HG02981 (cell line): ENCODE measurements at regions not wholly inside any gene's neighbourhood (a gene's known extent, or its start where the extent isn't known, plus 50 kb on each side); places are given as distances from the start of the nearest gene placed in this dataset.
"Not testable (repeated sequence)": the region's sequence is repeated elsewhere in the genome, so short reads cannot be mapped to it uniquely, and the experiment has no call there.

Experiments
- ATAC-seq: cut with Tn5 transposase; IDR thresholded peaks from one replicate; pipeline ENCODE4 v1.9.1; 2021; ENCODE audit warnings: mild to moderate bottlenecking, moderate library complexity; ENCODE audit not compliant: unreplicated experiment

- ATAC-seq, result no peak
Observed at GRCh38 chr11:21625982-21626381, 566.9 kb upstream of the ANO5 start.

GRCh38 chr11:21628641-21629040, 564.2 kb upstream of the ANO5 start:
- ATAC-seq, result no peak

DNA sequence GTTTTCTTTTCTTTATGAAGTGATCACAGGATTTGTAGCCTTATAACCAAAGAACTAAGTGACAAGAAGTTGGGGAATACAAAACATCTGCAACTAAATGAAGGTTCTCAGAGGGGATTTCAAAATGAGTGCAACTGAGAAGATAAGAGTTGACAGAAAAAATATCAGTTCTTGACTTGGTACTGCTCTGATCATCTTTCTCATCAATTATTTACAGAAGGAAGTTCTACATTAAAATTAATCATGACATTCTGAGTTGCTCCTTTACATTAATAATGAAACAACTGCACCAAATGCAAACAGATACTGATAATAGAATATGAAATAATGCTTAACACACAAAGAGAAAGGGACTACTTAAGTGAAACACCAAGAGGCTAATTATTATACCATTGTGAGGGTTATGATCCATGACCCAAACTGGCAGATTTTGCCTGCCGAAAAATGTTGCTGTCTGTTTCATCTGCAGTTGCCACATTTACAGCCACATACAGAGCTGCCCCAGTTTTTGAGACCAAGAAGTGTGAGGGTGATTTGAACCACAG, 561.9 kb upstream of the ANO5 start:
- peak; percentile 59 for ATAC-seq

- no peak for ATAC-seq
Observed at GRCh38 chr11:21631991-21632390, 560.9 kb upstream of the ANO5 start.

DNA sequence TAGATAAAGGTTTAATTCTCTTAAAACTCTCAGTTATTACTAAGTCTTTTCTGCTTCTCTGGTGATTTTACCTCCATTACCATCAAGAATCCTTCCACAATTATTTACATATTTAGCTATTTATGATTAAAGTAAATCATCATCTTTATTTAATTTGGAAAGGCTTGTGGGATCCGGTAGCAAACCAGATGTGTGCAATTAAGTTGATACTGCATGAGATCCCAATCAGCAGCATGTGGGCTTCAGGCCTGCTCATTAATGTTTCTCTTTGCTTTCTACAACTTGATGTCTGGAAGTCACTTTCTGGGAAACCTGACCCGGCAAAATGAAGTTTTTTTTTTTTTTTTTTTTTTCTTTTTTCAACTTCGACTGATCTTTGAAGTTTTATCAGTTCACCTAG, 558.4 kb upstream of the ANO5 start:
- ATAC-seq, result no peak

GRCh38 chr11:21634956-21635355, 557.9 kb upstream of the ANO5 start:
- ATAC-seq, result no peak

DNA sequence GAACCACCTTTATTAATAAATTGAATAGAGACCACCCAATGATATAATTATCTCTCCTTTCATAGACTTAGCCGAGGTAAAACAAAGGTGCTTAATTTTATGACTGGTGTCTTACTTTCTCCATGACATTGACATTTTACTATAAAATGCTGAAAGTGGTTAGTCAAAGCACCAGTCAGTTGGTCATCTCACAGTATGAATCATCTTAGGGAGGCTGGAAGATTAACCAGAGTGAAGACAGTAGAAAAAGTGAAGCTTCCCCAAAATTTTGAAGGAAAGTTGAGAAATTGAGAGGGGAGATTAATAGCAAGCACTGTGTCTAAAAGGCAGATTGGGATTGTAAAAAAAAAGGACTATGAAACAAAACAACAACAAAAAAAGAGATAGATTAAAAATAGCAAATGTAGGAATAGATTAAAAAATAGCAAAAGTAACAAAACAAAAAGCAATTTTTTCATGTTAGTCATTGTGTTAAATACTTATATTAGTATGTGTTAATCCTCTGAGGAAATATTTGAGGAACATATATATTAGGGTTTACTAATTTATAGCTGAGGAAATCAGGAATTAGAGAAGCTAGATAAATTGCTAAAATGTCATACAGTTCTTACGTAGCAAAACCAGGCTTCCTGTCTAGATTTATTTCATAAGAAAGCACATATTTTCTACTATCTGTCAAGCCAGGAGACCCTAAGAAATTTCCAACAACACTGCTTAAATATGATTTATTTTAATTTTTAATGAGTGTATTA, 557.3 kb upstream of the ANO5 start:
- peak; percentile 66 for ATAC-seq

GRCh38 chr11:21636561-21636960, 556.3 kb upstream of the ANO5 start:
- no peak for ATAC-seq

- ATAC-seq, result peak; percentile 52
Observed at GRCh38 chr11:21640491-21640890, 552.4 kb upstream of the ANO5 start.

- ATAC-seq, result no peak
Observed at GRCh38 chr11:21641869-21642268, 551.0 kb upstream of the ANO5 start.

DNA sequence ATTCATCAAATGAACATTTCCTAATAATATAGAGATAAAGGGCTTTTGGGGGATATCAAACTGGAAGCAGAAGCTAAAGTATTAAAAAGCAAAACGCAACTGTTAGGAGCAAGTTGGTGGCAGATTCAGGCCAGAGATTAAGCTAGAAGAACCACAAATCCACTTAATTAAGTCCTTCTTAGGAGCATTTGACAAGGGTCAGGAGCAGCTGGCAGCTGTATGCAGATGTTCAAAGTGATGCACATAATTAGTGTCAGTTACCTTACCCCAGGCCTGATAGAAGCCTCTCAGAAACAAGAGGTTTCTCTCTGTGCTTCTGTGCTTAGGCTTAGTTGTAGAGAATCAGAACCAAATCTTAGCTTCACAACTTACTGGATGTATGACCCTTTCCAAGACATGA, 546.5 kb upstream of the ANO5 start:
- ATAC-seq, result no peak

GRCh38 chr11:21650961-21651360, 541.9 kb upstream of the ANO5 start:
- no peak for ATAC-seq

- ATAC-seq, result no peak
Observed at GRCh38 chr11:21653951-21654421, 538.9 kb upstream of the ANO5 start.

DNA sequence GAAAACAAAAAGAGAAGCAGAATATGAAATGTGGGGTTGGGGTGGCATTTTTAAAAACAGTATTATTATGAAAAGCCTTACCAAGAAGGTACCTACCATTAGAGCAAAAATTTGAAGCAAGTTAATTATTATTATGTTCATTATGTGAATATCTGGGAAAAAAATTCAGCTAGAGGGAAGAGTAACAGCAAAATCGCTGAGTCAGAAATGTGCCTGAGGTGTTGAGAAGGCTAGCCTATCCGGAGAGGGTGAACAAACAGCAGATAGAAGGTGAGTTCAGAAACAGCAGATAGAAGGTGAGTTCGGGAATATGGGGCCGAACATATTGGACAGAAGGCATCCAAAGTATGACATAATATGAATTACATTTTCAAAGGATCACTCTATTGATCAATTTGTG, 536.8 kb upstream of the ANO5 start:
- ATAC-seq, result no peak

GRCh38 chr11:21658654-21659193, 534.2 kb upstream of the ANO5 start:
- no peak for ATAC-seq

DNA sequence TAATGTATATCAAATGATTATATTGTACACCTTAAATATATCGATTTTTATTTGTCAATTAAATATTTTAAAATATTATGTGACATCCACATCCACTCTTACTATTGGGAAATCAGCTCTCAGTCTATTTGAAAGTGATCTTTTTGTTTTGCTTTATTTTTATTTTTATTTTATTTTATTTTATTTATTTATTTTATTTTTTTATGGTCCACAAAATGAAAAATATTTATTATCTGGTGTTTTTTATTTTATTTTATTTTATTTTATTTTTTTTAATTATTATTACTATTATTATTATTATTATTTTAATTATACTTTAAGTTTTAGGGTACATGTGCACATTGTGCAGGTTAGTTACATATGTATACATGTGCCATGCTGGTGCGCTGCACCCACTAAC, 533.5 kb upstream of the ANO5 start:
- not testable (repeated sequence) for ATAC-seq

DNA sequence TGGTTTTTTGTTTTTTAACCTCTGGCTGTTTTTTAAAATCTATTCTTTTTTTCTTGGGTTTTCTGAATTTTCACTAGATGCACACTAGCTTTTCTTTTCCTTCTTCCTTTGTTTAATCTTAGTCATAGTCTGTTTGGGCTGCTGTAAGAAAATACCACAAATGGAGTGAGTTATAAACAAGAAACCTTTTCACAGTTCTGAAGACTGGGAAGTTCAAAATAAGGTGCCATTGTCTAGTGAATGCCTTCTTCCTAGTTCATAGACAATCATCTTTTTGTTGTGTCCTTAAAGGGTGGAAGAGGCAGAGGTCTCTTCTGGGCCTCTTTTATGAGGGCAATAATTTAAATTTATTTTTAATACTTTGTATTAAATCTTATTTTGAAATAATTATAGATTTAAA, 532.9 kb upstream of the ANO5 start:
- ATAC-seq, result no peak

DNA sequence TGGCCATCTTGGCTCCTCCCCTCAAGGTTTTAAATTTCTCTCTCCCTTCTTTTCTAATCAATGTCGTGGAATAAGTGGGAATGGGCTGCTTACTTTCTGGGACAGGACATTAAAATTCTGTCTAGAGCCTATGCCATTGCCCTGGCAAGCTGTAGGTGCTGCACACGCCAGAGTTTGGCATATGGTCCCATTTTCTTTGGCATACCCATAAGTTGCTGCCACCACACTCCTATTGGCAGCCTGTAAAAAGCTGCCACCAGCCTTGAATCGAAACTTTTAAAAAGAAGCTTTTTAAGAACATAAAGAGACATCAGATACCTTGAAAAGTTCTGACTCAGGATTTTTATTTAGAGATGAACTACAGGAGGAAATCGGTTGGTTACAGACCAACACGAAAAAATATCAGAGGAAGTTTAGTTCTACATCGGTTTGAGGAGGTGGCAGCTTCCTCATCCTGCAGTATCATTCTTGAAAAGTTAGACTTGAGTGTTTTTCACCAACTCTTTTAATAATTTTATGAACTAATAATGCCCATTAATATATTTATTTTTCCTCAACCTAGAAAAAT, 517.8 kb upstream of the ANO5 start:
- ATAC-seq, result no peak

DNA sequence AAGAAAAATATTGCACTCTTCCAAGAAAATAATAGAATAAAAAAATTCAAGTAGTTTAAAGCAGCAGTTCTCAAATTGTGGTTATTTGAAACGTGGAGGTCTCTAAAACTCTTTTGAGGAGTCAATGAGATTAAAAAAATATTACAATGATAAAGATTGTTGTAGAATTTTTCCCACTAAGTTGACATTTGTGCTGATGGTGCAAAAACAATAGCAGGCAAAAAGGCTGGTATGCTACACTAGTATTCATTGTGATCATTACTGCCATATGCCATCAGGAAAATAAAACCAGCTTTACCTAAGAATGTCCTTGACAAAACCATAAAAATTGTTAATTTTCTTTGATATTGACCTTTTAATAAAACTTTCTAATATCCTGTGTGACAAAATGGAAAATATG, 505.2 kb upstream of the ANO5 start:
- no peak for ATAC-seq

DNA sequence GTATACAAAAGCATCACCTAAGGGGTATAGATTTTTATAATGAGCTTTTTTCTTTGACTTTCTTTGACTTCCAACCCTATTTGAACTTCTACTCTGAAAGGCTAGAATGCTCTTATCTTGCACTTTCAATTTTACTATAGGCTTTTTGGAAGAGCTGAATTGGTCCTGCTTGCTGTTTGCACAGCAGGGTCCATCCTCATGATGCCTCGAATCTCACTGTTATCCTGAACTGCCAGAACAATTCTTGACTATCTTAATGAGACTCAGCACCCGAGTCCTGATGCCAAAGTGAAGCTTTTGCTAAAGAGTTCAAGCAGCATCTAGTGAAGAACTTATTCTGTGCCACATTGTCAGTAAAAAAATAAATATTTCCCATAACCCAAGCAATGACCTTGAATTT, 488.3 kb upstream of the ANO5 start:
- ATAC-seq, result no peak

- ATAC-seq, result no peak
Observed at GRCh38 chr11:21707116-21707739, 485.7 kb upstream of the ANO5 start.

- ATAC-seq, result no peak
Observed at GRCh38 chr11:21710809-21711208, 482.1 kb upstream of the ANO5 start.
